Activated T-cell treated with anti-CD3 and anti-CD28 coated beads, Interleukin-2, amount 50 U/mL, for 1 hour (primary cell): ENCODE measurements at regions not wholly inside any gene's neighbourhood (a gene's known extent, or its start where the extent isn't known, plus 50 kb on each side); places are given as distances from the start of the nearest gene placed in this dataset.
A peak's percentile ranks its signal among the peaks of the same experiment; 100 is the strongest.
"Not testable (repeated sequence)": the region's sequence is repeated elsewhere in the genome, so short reads cannot be mapped to it uniquely, and the experiment has no call there.

ENCODE experiments used
- DNase-seq: peaks from one replicate; pipeline ENCODE4 v3.0.0-alpha.2; 2020

GRCh38 chr6:170040115-170040500 is 250.8 kb downstream of the DLL1 start:
- DNase-seq, result no peak

GRCh38 chr6:170039156-170040114 is 251.4 kb downstream of the DLL1 start:
- no peak for DNase-seq

GRCh38 chr6:170038708-170039107 is 252.2 kb downstream of the DLL1 start:
- no peak for DNase-seq

- DNase-seq, result no peak
These were observed 252.6 kb downstream of the DLL1 start for GRCh38 chr6:170038251-170038650.

- no peak for DNase-seq
These were observed 253.2 kb downstream of the DLL1 start for GRCh38 chr6:170037541-170038250.

- no peak for DNase-seq
These were observed 254.0 kb downstream of the DLL1 start for GRCh38 chr6:170036916-170037315.

- DNase-seq, result not testable (repeated sequence)
These were observed 254.5 kb downstream of the DLL1 start for GRCh38 chr6:170036367-170036766.

GRCh38 chr6:170035901-170036304 is 255.0 kb downstream of the DLL1 start:
- DNase-seq, result peak; percentile 4

- DNase-seq, result no peak
These were observed 255.8 kb downstream of the DLL1 start for GRCh38 chr6:170035044-170035443.

- DNase-seq, result peak; percentile 6
These were observed 256.6 kb downstream of the DLL1 start for GRCh38 chr6:170034294-170034693.

GRCh38 chr6:170033666-170034065 is 257.2 kb downstream of the DLL1 start:
- DNase-seq, result peak; percentile 5

- DNase-seq, result peak; percentile 5
These were observed 258.1 kb downstream of the DLL1 start for GRCh38 chr6:170032706-170033309.

- DNase-seq, result peak; percentile 10
These were observed 258.7 kb downstream of the DLL1 start for GRCh38 chr6:170032197-170032596.

GRCh38 chr6:170031684-170032121 is 259.2 kb downstream of the DLL1 start:
- DNase-seq, result no peak

GRCh38 chr6:170030821-170031471 is 259.9 kb downstream of the DLL1 start:
- DNase-seq, result peak; percentile 4

GRCh38 chr6:170030284-170030815 is 260.5 kb downstream of the DLL1 start:
- DNase-seq, result peak; percentile 3

GRCh38 chr6:170029416-170030283 is 261.2 kb downstream of the DLL1 start:
- DNase-seq, result peak; percentile 10

GRCh38 chr6:170028629-170029345 is 262.1 kb downstream of the DLL1 start:
- peak; percentile 5 for DNase-seq

GRCh38 chr6:170027647-170028043 is 263.2 kb downstream of the DLL1 start:
- DNase-seq, result peak; percentile 8

- DNase-seq, result peak; percentile 4
These were observed 263.9 kb downstream of the DLL1 start for GRCh38 chr6:170026751-170027646.
